ENCODE measurements at regions not wholly inside any gene's neighbourhood (a gene's known extent, or its start where the extent isn't known, plus 50 kb on each side); places are given as distances from the start of the nearest gene placed in this dataset.

DNA sequence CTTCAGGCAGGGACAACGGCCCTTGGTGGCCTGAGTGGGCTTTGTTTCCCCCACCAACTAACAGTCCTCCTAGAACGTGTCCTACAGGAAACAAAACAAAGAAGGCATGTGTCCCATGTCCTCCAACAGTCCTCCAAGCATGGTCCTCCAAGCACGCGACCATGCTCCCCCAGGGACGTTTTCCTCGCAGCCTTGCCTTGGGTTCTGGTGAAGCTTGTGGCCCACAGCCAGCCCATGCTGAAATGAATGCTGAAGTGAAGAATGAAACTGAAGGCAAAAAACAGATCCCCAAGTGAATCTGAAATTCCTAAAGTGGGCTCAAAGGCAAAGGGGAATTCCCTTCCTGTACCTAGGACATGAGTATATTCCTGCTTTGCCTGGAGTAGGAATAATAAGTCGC lies 176.6 kb downstream of the JCAD start:
- H3K9me3 ChIP-seq (ENCODE audit: low read depth, low read length) = no peaks in the 10 kb centered on the region
- TF ChIP-seq FOXP2 (optimal IDR thresholded peaks at IDR 0.05; ENCODE audit: control extremely low read depth, extremely low read length, insufficient read depth) (no peak), POLR2AphosphoS5 (IDR thresholded peaks at IDR 0.05; ENCODE audit: borderline replicate concordance, low read depth, low read length) (no peak)
- no peak for DNase-seq (ENCODE audit: low read depth, low spot score)
- no peak overlapping the region for H3K9ac ChIP-seq (ENCODE audit: insufficient read length)
- no peak overlapping the region for H3K4me3 ChIP-seq
- H3K36me3 ChIP-seq (ENCODE audit: insufficient read depth, low read length) = no peaks in the 10 kb centered on the region
- no peak overlapping the region for H3K27ac ChIP-seq

DNA sequence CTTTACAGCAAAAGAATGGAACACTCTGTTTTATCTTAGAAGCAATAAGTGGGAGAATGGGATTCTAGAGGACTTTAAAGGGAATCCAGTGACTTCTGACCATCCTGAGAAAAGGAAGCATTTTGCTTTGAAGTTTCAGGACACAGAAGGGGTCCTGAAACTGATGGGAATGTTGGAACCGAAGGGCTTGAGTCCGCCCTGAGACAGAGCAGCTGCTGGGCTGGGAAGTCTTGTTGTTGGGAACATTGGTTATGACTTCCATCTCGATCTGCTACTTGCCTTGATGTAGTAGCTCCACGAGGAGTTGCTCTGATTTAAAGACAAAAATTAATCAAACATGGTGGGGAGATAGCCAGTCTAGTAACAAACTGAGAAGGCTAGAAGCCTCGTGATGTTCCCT lies 177.6 kb downstream of the JCAD start:
- H3K9me3 ChIP-seq (ENCODE audit: low read depth, low read length) = no peaks in the 10 kb centered on the region
- DNase-seq (ENCODE audit: low read depth, low spot score) = no peak
- H3K36me3 ChIP-seq (ENCODE audit: insufficient read depth, low read length) = no peaks in the 10 kb centered on the region
- H3K9ac ChIP-seq (ENCODE audit: insufficient read length) = no peak overlapping the region
- TF ChIP-seq FOXP2 (optimal IDR thresholded peaks at IDR 0.05; ENCODE audit: control extremely low read depth, extremely low read length, insufficient read depth) (no peak), POLR2AphosphoS5 (IDR thresholded peaks at IDR 0.05; ENCODE audit: borderline replicate concordance, low read depth, low read length) (no peak), EZH2 (IDR thresholded peaks at IDR 0.05) (no peak)
- no peak overlapping the region for H3K27ac ChIP-seq
- no peak overlapping the region for H3K4me3 ChIP-seq

DNA sequence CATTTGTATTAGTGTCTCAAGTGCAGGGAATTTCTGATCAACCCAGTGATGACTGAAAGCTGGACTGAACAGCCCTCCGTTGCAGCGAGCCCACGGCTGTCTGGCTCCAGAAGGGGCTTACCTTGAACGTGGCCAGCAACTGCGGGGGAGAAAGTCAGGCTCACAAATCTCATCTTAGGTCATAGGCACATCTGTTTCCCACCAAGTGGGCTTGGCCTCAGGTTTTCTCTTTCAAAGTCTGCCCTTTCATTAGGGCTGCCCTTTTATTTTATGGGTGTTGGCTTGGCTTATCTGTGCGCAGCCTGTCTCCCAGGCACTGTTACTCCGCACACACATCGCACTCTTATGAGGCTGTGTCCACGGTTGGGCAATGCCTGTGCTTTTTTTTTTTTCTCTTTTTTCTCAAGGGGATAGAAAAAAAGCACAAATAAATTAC lies 178.0 kb downstream of the JCAD start:
- no peak for DNase-seq (ENCODE audit: low read depth, low spot score)
- TF ChIP-seq EZH2 (IDR thresholded peaks at IDR 0.05) (no peak), POLR2AphosphoS5 (IDR thresholded peaks at IDR 0.05; ENCODE audit: borderline replicate concordance, low read depth, low read length) (no peak), FOXP2 (optimal IDR thresholded peaks at IDR 0.05; ENCODE audit: control extremely low read depth, extremely low read length, insufficient read depth) (no peak)

DNA sequence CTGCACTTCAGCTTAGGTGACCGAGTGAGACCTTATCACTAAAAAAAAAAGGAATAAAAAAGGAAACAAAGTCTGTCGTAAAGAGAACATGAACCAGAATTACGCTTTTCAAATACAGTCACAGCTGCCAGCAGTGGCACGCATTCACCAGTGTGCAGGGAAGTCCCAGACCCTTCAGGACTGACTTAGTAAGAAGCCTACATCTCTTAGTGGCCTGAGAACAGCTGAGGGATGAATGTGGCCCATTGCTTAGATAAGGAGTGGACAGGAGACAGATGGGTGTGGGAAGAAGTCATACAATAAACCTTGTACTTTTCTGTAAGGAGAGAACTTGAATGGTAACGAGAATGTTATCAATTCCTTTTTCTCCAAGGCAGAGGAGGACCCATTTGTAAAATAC lies 178.5 kb downstream of the JCAD start:
- no peak for DNase-seq (ENCODE audit: low read depth, low spot score)
- Histone ChIP-seq H3K9me3 (ENCODE audit: low read depth, low read length) (no peaks in the 10 kb centered on the region), H3K4me3 (no peak overlapping the region), H3K9ac (ENCODE audit: insufficient read length) (no peak overlapping the region), H3K36me3 (ENCODE audit: insufficient read depth, low read length) (no peaks in the 10 kb centered on the region), H3K27ac (no peak overlapping the region)
- TF ChIP-seq FOXP2 (optimal IDR thresholded peaks at IDR 0.05; ENCODE audit: control extremely low read depth, extremely low read length, insufficient read depth) (no peak), EZH2 (IDR thresholded peaks at IDR 0.05) (no peak), POLR2AphosphoS5 (IDR thresholded peaks at IDR 0.05; ENCODE audit: borderline replicate concordance, low read depth, low read length) (no peak)

More for the DNA sequence above, 178.0 kb downstream of the JCAD start:
- Histone ChIP-seq H3K9ac (ENCODE audit: insufficient read length) (no peak overlapping the region), H3K4me3 (no peak overlapping the region), H3K27ac (no peak overlapping the region), H3K9me3 (ENCODE audit: low read depth, low read length) (no peaks in the 10 kb centered on the region), H3K36me3 (ENCODE audit: insufficient read depth, low read length) (no peaks in the 10 kb centered on the region)

- H3K9me3 ChIP-seq (ENCODE audit: low read depth, low read length) = no peaks in the 10 kb centered on the region
- H3K27ac ChIP-seq = no peak overlapping the region
- DNase-seq (ENCODE audit: low read depth, low spot score) = no peak
- TF ChIP-seq POLR2AphosphoS5 (IDR thresholded peaks at IDR 0.05; ENCODE audit: borderline replicate concordance, low read depth, low read length) (no peak), EZH2 (IDR thresholded peaks at IDR 0.05) (no peak), FOXP2 (optimal IDR thresholded peaks at IDR 0.05; ENCODE audit: control extremely low read depth, extremely low read length, insufficient read depth) (no peak)
- no peak overlapping the region for H3K9ac ChIP-seq (ENCODE audit: insufficient read length)
- H3K4me3 ChIP-seq = no peak overlapping the region
- H3K36me3 ChIP-seq (ENCODE audit: insufficient read depth, low read length) = no peaks in the 10 kb centered on the region
Measured at GRCh38 chr10:29879862-29880261, 179.5 kb downstream of the JCAD start.

DNA sequence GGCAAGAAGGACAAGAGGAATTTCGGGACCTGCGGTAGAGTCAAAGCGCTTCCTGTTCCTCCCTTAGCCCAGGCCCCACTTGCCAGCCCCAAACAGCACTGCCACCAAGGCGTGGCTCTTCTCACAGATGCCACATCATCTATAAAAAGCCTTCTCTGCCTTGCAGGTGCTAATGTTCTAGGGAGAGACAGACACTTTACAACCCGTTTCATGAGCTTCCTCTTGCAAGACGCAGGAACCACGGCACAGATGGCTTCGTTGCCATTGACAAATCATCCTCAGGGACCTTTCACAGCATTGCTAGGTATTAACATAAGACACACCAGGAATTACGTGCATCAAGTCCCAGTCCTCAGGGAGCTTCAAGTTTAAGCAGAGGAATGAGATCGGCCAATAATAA lies 180.9 kb downstream of the JCAD start:
- TF ChIP-seq POLR2AphosphoS5 (IDR thresholded peaks at IDR 0.05; ENCODE audit: borderline replicate concordance, low read depth, low read length) = no peak
- TF ChIP-seq FOXP2 (optimal IDR thresholded peaks at IDR 0.05; ENCODE audit: control extremely low read depth, extremely low read length, insufficient read depth) = no peak
- no peak for TF ChIP-seq EZH2 (IDR thresholded peaks at IDR 0.05)
- H3K27ac ChIP-seq = no peak overlapping the region

DNA sequence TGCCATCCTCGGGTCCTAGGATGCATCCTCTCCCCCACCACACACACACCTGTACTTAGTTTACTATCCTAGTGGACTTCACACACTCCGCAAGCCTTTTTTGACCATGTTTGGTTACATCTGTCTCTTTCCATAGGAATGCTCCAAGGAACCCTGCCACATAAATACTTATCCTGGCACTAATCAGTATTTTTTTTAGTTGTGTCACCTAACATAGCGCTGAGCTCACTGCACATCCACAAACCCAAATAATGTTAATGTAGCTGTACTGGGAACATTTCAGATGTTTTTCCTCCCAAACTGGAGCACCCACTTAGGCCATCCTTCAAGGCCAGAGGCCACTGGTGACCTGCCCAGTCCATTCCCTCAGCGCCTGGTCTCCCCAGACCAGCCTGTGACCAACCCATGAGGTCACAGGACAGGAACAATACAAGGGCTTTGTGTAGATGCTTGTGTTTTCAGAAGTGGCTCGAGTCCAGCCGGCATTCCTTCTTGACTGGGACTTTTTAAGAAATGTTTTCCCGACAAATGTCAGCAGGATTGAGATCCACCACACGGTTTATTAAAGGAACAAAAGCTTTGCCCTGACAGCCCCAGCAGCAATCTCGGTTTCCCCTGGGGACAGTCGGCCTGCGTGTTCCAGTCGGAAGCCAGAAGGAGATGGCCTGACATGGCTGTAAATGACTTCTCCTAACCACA lies 181.4 kb downstream of the JCAD start:
- TF ChIP-seq EZH2 (IDR thresholded peaks at IDR 0.05) = no peak
- TF ChIP-seq FOXP2 (optimal IDR thresholded peaks at IDR 0.05; ENCODE audit: control extremely low read depth, extremely low read length, insufficient read depth) = no peak
- no peak for TF ChIP-seq POLR2AphosphoS5 (IDR thresholded peaks at IDR 0.05; ENCODE audit: borderline replicate concordance, low read depth, low read length)
- no peak for DNase-seq (ENCODE audit: low read depth, low spot score)
- Histone ChIP-seq H3K9me3 (ENCODE audit: low read depth, low read length) (no peaks in the 10 kb centered on the region), H3K27ac (no peak overlapping the region), H3K9ac (ENCODE audit: insufficient read length) (no peak overlapping the region), H3K4me3 (no peak overlapping the region), H3K36me3 (ENCODE audit: insufficient read depth, low read length) (no peaks in the 10 kb centered on the region)

More for the DNA sequence above, 180.9 kb downstream of the JCAD start:
- Histone ChIP-seq H3K4me3 (no peak overlapping the region), H3K36me3 (ENCODE audit: insufficient read depth, low read length) (no peaks in the 10 kb centered on the region), H3K9ac (ENCODE audit: insufficient read length) (no peak overlapping the region), H3K9me3 (ENCODE audit: low read depth, low read length) (no peaks in the 10 kb centered on the region)
- no peak for DNase-seq (ENCODE audit: low read depth, low spot score)

GRCh38 chr10:29876008-29876555 lies 183.3 kb downstream of the JCAD start:
- no peak overlapping the region for H3K27ac ChIP-seq
- no peak for TF ChIP-seq EZH2 (IDR thresholded peaks at IDR 0.05)

More at GRCh38 chr10:29876008-29876555, 183.3 kb downstream of the JCAD start:
- Histone ChIP-seq H3K9me3 (ENCODE audit: low read depth, low read length) (no peaks in the 10 kb centered on the region), H3K9ac (ENCODE audit: insufficient read length) (no peak overlapping the region), H3K4me3 (no peak overlapping the region), H3K36me3 (ENCODE audit: insufficient read depth, low read length) (no peaks in the 10 kb centered on the region)
- DNase-seq (ENCODE audit: low read depth, low spot score) = no peak

All from SK-N-MC (cell line).